Stimulated activated CD4-positive, alpha-beta T cell treated with anti-CD3 and anti-CD28 coated beads, Interleukin-1b, Interleukin-23, amount 100 ng/mL, for 4 hours (primary cell): ENCODE measurements at regions not wholly inside any gene's neighbourhood (a gene's known extent, or its start where the extent isn't known, plus 50 kb on each side); places are given as distances from the start of the nearest gene placed in this dataset.
"Not testable (repeated sequence)": the region's sequence is repeated elsewhere in the genome, so short reads cannot be mapped to it uniquely, and the experiment has no call there.

ENCODE experiments used
- DNase-seq, 2 donors: peaks; one replicate each; pipeline ENCODE4 v3.0.0-alpha.2; 2020; ENCODE audit warnings: low read depth in 2 of 2

- not testable (repeated sequence) for DNase-seq
Measured at GRCh38 chr15:84094720-84095119, 140.9 kb upstream of the GOLGA6L4 start.

DNA sequence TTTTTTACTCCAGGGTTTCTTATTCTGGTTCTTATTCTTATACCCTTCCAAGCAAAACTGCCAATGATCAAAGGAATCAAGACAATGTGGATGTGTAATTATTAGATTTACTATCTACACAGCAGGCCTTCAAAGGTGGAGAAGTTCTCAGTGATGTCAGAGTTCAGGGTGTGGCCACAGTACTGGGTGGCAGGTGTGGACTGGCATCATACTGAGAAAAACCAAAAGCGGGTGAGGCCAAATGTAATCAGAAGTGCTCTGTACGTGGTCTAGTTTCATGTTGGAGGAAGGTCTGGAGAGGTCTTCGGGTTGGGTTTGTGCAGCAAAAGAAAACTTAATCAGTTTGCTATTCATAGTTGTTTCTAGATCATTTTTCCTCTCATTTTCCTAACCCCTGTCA, 138.5 kb upstream of the GOLGA6L4 start:
- not testable (repeated sequence) for DNase-seq

DNA sequence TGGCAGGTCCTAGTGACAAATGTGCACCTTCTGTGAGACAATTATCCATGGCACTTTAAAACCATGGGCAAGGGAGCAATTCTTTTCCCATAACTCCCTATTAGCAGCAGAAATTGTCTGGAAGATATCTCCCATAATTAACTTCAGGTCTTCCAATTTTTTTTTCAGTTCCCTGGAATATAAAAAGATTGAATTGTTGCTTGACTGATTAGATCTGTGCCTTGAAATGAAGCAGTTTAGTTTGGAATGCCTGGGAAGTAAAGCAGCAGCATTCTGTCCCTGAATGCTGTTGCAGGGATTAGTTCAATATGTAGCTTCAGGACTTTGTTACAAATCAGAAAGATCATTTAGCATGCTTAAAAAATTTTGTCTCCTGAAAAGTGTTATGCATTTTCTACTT, 137.0 kb upstream of the GOLGA6L4 start:
- no peak for DNase-seq

GRCh38 chr15:84099181-84099580, 136.4 kb upstream of the GOLGA6L4 start:
- no peak for DNase-seq

- DNase-seq: no peak
Measured at GRCh38 chr15:84103345-84103744, 132.2 kb upstream of the GOLGA6L4 start.

DNA sequence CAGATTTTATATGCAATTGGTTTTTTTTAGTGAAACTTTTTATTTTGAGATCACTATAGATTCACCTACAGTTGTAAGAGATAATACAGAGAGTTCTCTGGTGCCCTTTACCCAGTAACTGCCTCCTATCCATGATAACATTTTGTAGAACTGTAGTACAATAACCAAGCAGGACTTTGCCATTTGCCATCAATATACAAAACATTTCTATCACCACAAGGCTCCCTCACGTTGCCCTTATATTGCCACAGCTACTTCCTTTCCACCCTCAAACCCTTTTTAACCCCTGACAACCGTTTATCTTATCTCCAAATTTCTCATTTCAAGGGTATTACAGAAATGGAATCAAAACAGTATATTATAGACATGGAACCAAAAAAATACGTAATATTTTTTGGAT, 130.7 kb upstream of the GOLGA6L4 start:
- DNase-seq: no peak

- DNase-seq: no peak
Measured at GRCh38 chr15:84108728-84109127, 126.8 kb upstream of the GOLGA6L4 start.

DNA sequence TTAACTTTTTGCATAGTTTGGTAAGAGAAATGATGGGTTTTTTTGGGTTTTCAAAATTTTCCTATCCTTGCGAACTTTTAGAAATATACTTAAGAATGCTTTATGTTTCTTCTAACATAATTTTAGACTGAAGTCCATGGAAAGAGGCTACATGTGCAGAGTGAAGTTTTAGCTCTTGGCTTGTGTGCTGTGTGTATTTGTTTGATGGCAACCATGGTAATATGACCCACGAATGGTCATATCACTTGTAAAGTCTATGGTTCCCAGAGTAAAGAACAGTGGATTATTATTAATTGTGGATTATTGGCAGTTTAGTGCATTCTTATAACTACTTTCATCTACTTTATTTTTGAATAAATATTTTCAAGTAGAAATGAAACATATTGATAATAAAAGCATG, 124.0 kb upstream of the GOLGA6L4 start:
- no peak for DNase-seq

DNA sequence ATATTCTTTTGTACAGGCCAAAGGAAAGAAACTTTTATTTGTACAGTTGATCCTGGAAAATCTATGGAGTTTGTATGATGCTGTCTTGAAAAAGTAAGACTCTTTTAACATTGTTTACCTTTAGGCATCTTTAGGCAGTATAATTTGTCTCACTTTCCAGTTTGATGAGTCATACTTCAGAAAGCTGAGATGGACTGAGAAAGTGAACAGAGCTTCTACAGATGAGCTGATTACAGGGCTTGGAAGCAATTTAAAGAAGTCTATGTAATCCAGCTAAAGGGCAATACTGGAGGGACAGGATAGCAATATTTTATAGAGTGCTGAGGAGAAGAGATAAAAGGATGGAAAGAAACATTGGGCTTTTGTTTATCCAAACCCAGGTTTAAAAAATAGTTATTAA, 123.5 kb upstream of the GOLGA6L4 start:
- no peak for DNase-seq

- no peak for DNase-seq
Measured at GRCh38 chr15:84113919-84114318, 121.7 kb upstream of the GOLGA6L4 start.

DNA sequence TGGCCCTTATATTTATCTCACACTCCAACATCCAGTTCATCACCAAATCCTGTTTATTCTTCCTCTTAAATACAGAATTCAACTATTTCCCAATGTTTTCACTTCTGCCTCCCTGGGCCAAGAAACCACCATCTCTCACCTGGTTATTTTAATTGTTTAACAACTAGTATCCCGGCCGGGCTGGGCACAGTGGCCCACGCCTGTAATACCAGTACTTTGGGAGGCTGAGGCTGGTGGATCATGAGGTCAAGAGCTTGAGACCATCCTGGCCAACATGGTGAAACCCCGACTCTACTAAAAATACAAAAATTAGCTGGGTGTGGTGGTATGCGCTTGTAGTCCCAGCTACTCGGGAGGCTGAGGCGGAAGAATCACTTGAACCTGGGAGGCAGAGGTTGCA, 120.9 kb upstream of the GOLGA6L4 start:
- not testable (repeated sequence) for DNase-seq

DNA sequence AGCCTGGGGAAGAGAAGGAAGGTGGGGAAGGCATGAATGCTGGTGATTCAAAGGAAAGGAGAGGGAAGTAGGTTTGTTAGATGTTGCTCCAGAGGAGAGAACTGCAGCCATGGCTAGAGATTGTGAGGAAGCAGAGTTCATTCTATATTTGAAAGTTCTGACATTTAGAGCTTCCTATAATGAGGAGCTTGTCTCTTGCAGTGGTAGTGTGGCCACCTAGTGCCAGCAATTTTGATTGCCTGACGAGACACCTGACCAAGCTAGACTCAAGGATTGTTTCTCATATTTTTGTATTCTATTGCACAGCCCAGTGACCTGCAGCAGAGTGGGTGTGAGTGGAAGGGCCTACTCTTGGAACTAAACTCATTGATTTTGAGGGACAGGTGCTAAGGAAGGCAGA, 116.2 kb upstream of the GOLGA6L4 start:
- not testable (repeated sequence) for DNase-seq

DNA sequence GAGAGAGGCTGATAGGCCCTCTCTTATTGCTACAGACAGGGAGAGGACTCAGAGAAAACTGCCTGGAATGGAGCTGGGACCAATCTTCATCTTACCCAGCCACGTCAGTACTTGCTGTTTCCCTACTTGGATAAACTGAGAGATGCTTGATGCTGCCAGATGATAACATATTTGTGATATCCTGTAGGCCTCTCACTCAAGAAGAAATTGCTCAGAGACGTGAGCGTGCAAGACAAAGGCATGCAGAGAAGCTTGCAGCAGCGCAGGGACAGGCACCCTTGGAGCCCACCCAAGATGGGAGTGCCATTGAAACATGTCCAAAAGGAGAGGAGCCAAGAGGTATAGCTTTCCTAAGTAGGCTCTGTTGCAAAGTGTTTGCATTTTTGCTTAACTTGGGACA, 114.7 kb upstream of the GOLGA6L4 start:
- DNase-seq: not testable (repeated sequence)

GRCh38 chr15:84128706-84129105, 106.9 kb upstream of the GOLGA6L4 start:
- not testable (repeated sequence) for DNase-seq

DNA sequence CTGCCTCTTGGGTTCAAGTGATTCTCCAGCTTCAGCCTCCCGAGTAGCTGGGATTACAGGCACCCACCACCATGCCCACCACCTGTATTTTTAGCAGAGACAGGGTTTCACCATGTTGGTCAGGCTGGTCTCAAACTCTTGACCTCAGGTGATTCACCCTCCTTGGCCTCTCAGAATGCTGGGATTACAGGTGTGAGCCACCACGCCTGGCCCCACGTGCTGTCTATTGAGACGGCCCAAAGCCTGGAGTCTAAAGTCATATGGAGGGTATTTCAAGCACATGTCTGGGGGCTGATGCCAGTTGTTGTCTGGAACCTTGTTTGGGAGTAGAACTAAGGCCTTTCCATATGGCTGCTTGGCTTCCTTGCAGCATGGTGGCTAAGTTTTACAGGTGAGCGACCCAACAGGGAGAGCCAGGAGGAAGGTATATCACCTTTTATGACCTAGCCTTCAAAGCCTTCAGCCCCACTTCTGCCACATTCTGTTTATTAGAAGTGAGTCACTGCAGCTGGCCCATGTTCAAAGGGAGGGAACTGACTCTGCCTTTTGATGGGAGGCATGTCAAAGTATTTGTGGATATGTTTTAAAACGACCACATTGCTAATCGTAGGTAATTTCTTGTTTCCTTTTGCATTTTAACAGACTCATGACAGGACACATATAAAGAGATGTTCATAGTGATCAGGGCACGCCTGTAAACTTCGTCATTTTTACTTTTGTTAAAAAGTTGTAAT, 105.3 kb upstream of the GOLGA6L4 start:
- not testable (repeated sequence) for DNase-seq

GRCh38 chr15:84135931-84136456, 99.6 kb upstream of the GOLGA6L4 start:
- not testable (repeated sequence) for DNase-seq

DNA sequence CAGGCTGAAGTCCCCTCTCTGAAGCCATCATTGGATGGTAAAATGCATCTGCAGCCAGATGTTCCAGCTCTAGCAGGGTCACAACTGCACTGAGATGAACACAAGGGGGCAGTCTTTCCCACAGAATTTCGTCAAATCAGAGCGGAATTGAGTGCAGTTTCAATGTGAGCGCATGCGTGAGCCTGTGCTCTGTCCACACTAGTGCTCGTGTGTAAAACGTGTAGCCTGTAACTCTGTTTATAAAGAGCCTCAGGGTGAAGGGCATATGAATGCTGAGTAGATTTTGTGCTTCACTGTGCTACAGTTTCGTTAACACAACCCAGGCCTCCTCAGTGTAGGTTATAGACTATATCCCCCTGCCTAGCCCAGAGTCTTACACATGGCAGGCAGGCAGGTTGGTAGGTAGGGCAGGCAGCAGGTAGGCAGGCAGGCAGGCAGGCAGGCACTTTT, 92.7 kb upstream of the GOLGA6L4 start:
- DNase-seq: peak; percentile 43 to 74

DNA sequence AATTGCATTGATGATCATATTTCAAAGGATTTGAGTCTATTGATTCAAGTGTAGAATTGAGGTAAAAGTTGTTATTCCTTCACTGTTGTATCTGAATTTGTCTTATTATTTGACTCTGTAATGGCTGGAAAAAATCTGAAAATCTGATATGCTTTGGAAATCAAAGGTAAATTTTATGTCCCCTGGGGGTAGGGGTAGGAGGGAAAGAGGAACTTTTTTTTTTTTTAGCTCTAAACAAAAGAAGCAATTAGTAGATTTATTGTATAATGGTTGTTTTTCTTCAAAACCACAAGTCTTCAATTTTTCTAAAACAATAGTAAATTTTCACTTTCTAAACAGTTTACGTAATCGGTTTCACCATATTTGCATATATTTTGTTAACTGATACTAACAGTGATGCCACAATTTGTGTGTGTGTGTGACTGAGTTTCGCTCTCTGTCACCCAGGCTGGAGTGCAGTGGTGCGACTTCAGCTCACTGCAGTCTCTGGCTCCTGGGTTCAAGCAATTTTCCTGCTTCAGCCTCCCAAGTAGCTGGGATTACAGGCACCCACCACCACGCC, 91.7 kb upstream of the GOLGA6L4 start:
- DNase-seq: no peak

DNA sequence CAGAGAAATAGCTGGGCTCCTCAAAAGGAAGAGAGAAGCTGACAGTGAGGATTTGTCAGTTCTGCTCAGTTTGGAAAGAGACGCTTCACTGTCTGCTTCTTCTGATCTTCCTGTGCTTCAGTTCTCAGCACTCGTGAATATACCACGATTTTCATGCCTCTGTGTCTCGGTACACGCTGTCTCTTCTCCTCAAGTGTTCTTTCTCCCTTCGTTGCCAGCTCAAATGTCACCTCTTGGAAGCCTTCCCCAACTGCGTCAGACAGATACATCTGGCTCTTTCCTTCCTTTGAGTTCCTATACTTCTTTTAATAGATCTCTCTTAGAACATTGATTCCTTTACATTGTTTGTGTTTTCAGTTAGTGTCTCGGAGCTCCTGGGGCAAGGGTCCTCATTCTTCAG, 90.6 kb upstream of the GOLGA6L4 start:
- DNase-seq: not testable (repeated sequence)

- not testable (repeated sequence) for DNase-seq
Measured at GRCh38 chr15:84146299-84146698, 89.3 kb upstream of the GOLGA6L4 start.

- DNase-seq: not testable (repeated sequence)
Measured at GRCh38 chr15:84147307-84147706, 88.3 kb upstream of the GOLGA6L4 start.

- no peak for DNase-seq
Measured at GRCh38 chr15:84151205-84151931, 84.2 kb upstream of the GOLGA6L4 start.
